Cardiac muscle cell (in vitro differentiated cells and primary cell): ENCODE measurements at regions not wholly inside any gene's neighbourhood (a gene's known extent, or its start where the extent isn't known, plus 50 kb on each side); places are given as distances from the start of the nearest gene placed in this dataset.

Source experiments
- DNase-seq, 2 donors: peaks; one replicate each; pipeline versions ENCODE4 v3.0.0 to v3.0.0-alpha.2; 2010 to 2017; ENCODE audit warnings: low read depth in 1 of 2, low spot score in 1 of 2
- H3K27ac ChIP-seq: fragments of 200-600 bp; sonication (generic); 2 replicates; pipeline ENCODE4 v1.5.1; 2016
- H3K27me3 ChIP-seq: fragments of 200-600 bp; sonication (generic); 2 replicates; pipeline ENCODE4 v1.6.0; 2016; ENCODE audit warnings: control low read depth
- H3K36me3 ChIP-seq: fragments of 200-600 bp; sonication (generic); 2 replicates; pipeline ENCODE4 v1.5.1; 2016; ENCODE audit warnings: control low read depth
- H3K4me1 ChIP-seq: fragments of 200-600 bp; sonication (generic); 2 replicates; pipeline ENCODE4 v1.8.1; 2017; ENCODE audit warnings: low read depth, mild to moderate bottlenecking, mixed run types
- H3K4me3 ChIP-seq: fragments of 200-600 bp; sonication (generic); 2 replicates; pipeline ENCODE4 v1.5.1; 2016; ENCODE audit warnings: mild to moderate bottlenecking
- H3K9me3 ChIP-seq: fragments of 200-600 bp; sonication (generic); 2 replicates; pipeline ENCODE4 v1.5.1; 2017; ENCODE audit warnings: low read depth, mild to moderate bottlenecking, control low read depth
- CTCF ChIP-seq: IDR thresholded peaks from 2 replicates; pipeline ENCODE4 v1.5.1; 2012; ENCODE audit warnings: low read depth, mild to moderate bottlenecking, low read length

GRCh38 chrX:20591246-20591645 is 324.5 kb upstream of the RPS6KA3 start:
- Histone ChIP-seq H3K27ac (no peak overlapping the region), H3K27me3 (no peaks in the 10 kb centered on the region), H3K36me3 (no peaks in the 10 kb centered on the region), H3K9me3 (no peaks in the 10 kb centered on the region), H3K4me1 (peaks cover 4% of the 10 kb centered on the region), H3K4me3 (no peak overlapping the region)
- no peak for DNase-seq
- no peak for TF ChIP-seq CTCF

- TF ChIP-seq CTCF = no peak
- DNase-seq = peak; percentile 0 to 25
- no peaks in the 10 kb centered on the region for H3K27me3 ChIP-seq
- H3K9me3 ChIP-seq = no peaks in the 10 kb centered on the region
- H3K4me1 ChIP-seq = no peaks in the 10 kb centered on the region
- H3K4me3 ChIP-seq = no peak overlapping the region
- H3K27ac ChIP-seq = peak overlapping the region; percentile 23
- no peaks in the 10 kb centered on the region for H3K36me3 ChIP-seq
Measured at GRCh38 chrX:20585782-20586181, 319.1 kb upstream of the RPS6KA3 start.

- H3K27ac ChIP-seq = no peak overlapping the region
- H3K4me1 ChIP-seq = no peaks in the 10 kb centered on the region
- H3K4me3 ChIP-seq = no peak overlapping the region
- peak; percentile 2 to 48 for DNase-seq
- no peaks in the 10 kb centered on the region for H3K9me3 ChIP-seq
- no peaks in the 10 kb centered on the region for H3K36me3 ChIP-seq
- no peaks in the 10 kb centered on the region for H3K27me3 ChIP-seq
- TF ChIP-seq CTCF = no peak
Measured at GRCh38 chrX:20571611-20572010, 304.9 kb upstream of the RPS6KA3 start.

GRCh38 chrX:20567108-20567507 is 300.4 kb upstream of the RPS6KA3 start:
- H3K4me1 ChIP-seq = no peaks in the 10 kb centered on the region
- DNase-seq = no peak
- no peak for TF ChIP-seq CTCF

GRCh38 chrX:20547611-20548051 is 280.9 kb upstream of the RPS6KA3 start:
- peak in 1 of 2 donors; percentile 58 for DNase-seq
- H3K27me3 ChIP-seq = no peaks in the 10 kb centered on the region
- no peaks in the 10 kb centered on the region for H3K36me3 ChIP-seq
- H3K4me3 ChIP-seq = no peak overlapping the region
- H3K9me3 ChIP-seq = no peaks in the 10 kb centered on the region
- H3K4me1 ChIP-seq = no peaks in the 10 kb centered on the region
- no peak for TF ChIP-seq CTCF
- no peak overlapping the region for H3K27ac ChIP-seq

More at GRCh38 chrX:20567108-20567507, 300.4 kb upstream of the RPS6KA3 start:
- H3K27me3 ChIP-seq = no peaks in the 10 kb centered on the region
- H3K36me3 ChIP-seq = no peaks in the 10 kb centered on the region
- H3K4me3 ChIP-seq = no peak overlapping the region
- H3K27ac ChIP-seq = no peak overlapping the region
- H3K9me3 ChIP-seq = no peaks in the 10 kb centered on the region

GRCh38 chrX:20545538-20545937 is 278.8 kb upstream of the RPS6KA3 start:
- Histone ChIP-seq H3K4me1 (no peaks in the 10 kb centered on the region), H3K27me3 (no peaks in the 10 kb centered on the region), H3K9me3 (no peaks in the 10 kb centered on the region), H3K36me3 (no peaks in the 10 kb centered on the region), H3K27ac (no peak overlapping the region), H3K4me3 (no peak overlapping the region)
- peak in 1 of 2 donors; percentile 31 for DNase-seq
- TF ChIP-seq CTCF = no peak
